ENCODE measurements at regions not wholly inside any gene's neighbourhood (a gene's known extent, or its start where the extent isn't known, plus 50 kb on each side); places are given as distances from the start of the nearest gene placed in this dataset.

DNA sequence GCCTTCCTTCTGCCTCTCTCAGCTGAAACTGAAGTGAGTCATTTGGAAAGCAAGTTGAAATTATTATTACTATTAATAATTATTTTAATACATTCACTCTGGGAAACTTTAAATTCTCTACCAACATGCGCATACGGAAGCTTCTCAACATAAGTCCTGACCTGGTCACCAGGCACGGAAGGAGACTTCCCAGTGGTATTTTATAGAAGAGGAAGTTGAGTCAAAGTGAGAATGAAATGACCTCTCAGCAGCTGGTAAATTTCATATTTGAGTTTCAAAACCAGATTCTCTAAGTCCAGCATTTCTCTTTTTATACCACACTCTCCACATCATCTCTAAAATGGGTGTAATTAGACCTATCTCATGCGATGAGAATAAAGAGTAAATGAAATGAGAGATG lies 747.4 kb downstream of the VRK1 start:
- no peaks in the 10 kb centered on the region for H3K4me1 ChIP-seq
- no peaks in the 10 kb centered on the region for H3K36me3 ChIP-seq
- peaks cover 0 to 4% (median 0%) of the 10 kb centered on the region in 3 donors for H3K9me3 ChIP-seq
- WGBS, 2 donors (ENCODE audit: low coverage in 1 of 2) = 74 to 90% methylated on average over 3 to 4 of the region's 4 CpGs
- TF ChIP-seq POLR2AphosphoS5 (IDR thresholded peaks at IDR 0.05) (no peak), EP300 (IDR thresholded peaks at IDR 0.05) (no peak), POLR2A (IDR thresholded peaks at IDR 0.05) (no peak)
- TF ChIP-seq, protein P1, sequence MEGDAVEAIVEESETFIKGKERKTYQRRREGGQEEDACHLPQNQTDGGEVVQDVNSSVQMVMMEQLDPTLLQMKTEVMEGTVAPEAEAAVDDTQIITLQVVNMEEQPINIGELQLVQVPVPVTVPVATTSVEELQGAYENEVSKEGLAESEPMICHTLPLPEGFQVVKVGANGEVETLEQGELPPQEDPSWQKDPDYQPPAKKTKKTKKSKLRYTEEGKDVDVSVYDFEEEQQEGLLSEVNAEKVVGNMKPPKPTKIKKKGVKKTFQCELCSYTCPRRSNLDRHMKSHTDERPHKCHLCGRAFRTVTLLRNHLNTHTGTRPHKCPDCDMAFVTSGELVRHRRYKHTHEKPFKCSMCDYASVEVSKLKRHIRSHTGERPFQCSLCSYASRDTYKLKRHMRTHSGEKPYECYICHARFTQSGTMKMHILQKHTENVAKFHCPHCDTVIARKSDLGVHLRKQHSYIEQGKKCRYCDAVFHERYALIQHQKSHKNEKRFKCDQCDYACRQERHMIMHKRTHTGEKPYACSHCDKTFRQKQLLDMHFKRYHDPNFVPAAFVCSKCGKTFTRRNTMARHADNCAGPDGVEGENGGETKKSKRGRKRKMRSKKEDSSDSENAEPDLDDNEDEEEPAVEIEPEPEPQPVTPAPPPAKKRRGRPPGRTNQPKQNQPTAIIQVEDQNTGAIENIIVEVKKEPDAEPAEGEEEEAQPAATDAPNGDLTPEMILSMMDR (IDR thresholded peaks at IDR 0.05) = no peak
- no peak overlapping the region for H3K27ac ChIP-seq
- no peak overlapping the region for H3K4me3 ChIP-seq
- no peak for ATAC-seq
- peaks cover 23% of the 10 kb centered on the region for H3K27me3 ChIP-seq

DNA sequence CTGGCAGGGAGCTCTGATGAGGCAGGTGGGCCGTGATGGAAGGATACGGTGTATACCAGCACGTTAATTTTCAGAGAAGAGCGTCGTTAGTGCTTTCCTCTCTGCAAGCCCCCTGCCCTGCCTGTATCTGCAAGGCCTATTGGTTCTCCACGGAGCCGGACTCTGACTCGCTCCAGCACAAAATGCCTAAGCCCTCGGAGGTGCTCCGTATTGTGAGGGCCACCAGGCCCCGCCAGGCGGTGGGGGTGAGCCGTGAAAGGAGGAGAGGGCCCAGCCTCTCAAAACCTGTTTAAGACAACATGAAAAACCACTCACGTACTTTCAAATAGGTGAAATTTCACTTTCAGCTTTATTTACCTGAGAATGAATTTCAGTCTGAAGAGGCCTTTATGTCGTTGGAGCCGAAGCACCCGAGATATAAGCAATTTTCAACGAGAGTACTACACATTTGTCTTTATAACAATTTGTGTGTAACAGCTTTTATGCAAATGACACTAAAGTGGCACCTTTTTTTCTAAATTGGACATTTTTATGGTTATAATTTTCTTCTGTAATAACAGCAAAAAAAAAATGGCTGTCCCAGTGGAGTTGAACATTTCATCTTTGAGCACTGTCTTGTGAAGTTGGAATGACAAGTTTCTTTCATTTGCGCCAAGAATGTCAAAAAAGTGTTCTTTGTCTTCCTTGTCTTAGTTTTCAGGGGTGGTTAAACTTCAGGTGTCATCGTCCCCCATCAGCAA lies 749.5 kb downstream of the VRK1 start:
- 86 to 87% methylated on average over 9 to 18 of the region's 20 CpGs for WGBS, 2 donors (ENCODE audit: low coverage in 1 of 2)
- no peak for TF ChIP-seq EP300 (IDR thresholded peaks at IDR 0.05)
- TF ChIP-seq, protein P1 (IDR thresholded peaks at IDR 0.05) = no peak
- TF ChIP-seq POLR2A (IDR thresholded peaks at IDR 0.05) = no peak
- no peak for TF ChIP-seq POLR2AphosphoS5 (IDR thresholded peaks at IDR 0.05)
- Histone ChIP-seq H3K9me3 (peaks cover 0 to 4% (median 0%) of the 10 kb centered on the region in 3 donors), H3K4me3 (no peak overlapping the region), H3K4me1 (no peaks in the 10 kb centered on the region), H3K27ac (no peak overlapping the region), H3K36me3 (no peaks in the 10 kb centered on the region), H3K27me3 (peaks cover 12% of the 10 kb centered on the region)
- ATAC-seq = no peak

DNA sequence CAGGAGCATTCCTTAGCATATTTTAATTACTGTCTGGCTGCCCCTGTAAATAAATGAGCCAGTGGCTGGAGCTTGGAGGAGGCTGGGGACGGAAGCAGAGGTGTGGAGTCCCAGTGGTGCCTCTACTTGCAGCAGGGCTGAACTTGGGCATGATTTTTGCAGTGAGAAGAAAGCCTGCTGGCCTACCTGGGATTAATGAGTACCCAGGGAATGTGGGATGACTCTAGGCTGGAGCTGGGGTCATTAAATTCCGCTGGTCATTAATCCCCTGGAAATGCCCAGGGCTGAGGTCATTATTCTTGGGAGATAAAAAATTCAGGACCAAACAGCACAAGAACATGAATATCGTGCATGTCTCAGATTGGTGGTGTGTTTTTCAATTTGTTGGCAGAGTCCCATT lies 753.3 kb downstream of the VRK1 start:
- WGBS, 2 donors (ENCODE audit: low coverage in 1 of 2) = 49 to 57% methylated on average over 2 to 3 of the region's 3 CpGs
- no peak overlapping the region for H3K27ac ChIP-seq
- ATAC-seq = no peak
- H3K27me3 ChIP-seq = peaks cover 2% of the 10 kb centered on the region
- H3K4me3 ChIP-seq = no peak overlapping the region
- no peaks in the 10 kb centered on the region for H3K4me1 ChIP-seq
- H3K36me3 ChIP-seq = no peaks in the 10 kb centered on the region
- peaks cover 0 to 4% (median 0%) of the 10 kb centered on the region in 3 donors for H3K9me3 ChIP-seq
- no peak for TF ChIP-seq POLR2AphosphoS5 (IDR thresholded peaks at IDR 0.05)
- TF ChIP-seq POLR2A (IDR thresholded peaks at IDR 0.05) = no peak
- TF ChIP-seq, protein P1 (IDR thresholded peaks at IDR 0.05) = no peak
- no peak for TF ChIP-seq EP300 (IDR thresholded peaks at IDR 0.05)

DNA sequence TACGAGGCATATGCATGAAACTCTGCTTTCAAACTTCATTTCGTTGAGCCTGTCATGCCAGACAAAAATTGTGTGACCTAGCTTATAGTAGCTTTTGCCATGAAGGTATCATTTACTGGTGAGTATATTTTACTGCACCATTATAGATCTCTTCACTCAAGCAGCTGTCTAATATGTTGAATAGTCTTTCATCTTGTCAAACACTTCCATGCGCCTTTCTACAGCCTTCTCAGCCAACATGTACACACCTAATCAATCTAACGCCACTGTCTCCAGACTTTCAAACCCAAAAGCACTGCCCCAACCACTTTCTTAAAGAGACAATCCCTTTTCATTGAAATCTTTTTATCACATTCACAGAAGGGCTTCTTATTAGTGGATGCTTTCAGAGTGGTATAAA lies 757.4 kb downstream of the VRK1 start:
- Histone ChIP-seq H3K9me3 (peaks cover 0 to 2% (median 0%) of the 10 kb centered on the region in 3 donors), H3K4me1 (no peaks in the 10 kb centered on the region), H3K27ac (no peak overlapping the region), H3K36me3 (no peaks in the 10 kb centered on the region), H3K27me3 (peaks cover 14% of the 10 kb centered on the region), H3K4me3 (no peak overlapping the region)
- 27 to 31% methylated on average over 4 of the region's 4 CpGs for WGBS, 2 donors (ENCODE audit: low coverage in 1 of 2)
- no peak for ATAC-seq
- no peak for TF ChIP-seq POLR2AphosphoS5 (IDR thresholded peaks at IDR 0.05)
- TF ChIP-seq, protein P1 (IDR thresholded peaks at IDR 0.05) = no peak
- TF ChIP-seq POLR2A (IDR thresholded peaks at IDR 0.05) = no peak
- TF ChIP-seq EP300 (IDR thresholded peaks at IDR 0.05) = no peak

DNA sequence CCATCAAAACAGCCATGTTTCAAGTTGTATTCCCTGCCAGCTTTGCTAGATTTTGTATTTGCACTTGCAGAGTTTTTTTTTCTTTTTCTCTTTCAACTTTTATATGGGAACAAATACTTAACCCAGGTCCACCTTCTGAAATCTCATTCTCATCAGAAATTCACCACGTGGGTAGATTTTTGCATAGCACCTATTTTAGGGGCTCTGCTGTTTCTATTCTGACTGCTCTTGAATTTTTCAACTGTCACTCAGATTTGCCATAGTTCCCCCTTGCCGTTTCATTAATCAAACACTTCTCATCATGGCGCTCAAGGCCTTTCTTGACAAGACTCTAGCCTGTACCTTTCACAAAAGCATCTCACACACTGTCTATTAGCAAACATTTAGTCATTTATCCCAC lies 767.2 kb downstream of the VRK1 start:
- TF ChIP-seq, protein P1 (IDR thresholded peaks at IDR 0.05) = no peak
- TF ChIP-seq EP300 (IDR thresholded peaks at IDR 0.05) (no peak), POLR2AphosphoS5 (IDR thresholded peaks at IDR 0.05) (no peak), POLR2A (IDR thresholded peaks at IDR 0.05) (no peak)
- Histone ChIP-seq H3K4me1 (no peaks in the 10 kb centered on the region), H3K36me3 (no peaks in the 10 kb centered on the region), H3K9me3 (peaks cover 0 to 6% (median 0%) of the 10 kb centered on the region in 3 donors), H3K4me3 (no peak overlapping the region), H3K27me3 (no peaks in the 10 kb centered on the region), H3K27ac (no peak overlapping the region)
- ATAC-seq = no peak
- WGBS, 2 donors (ENCODE audit: low coverage in 1 of 2) = 61 to 74% methylated on average over 3 of the region's 3 CpGs
